ENCODE measurements at regions not wholly inside any gene's neighbourhood (a gene's known extent, or its start where the extent isn't known, plus 50 kb on each side); places are given as distances from the start of the nearest gene placed in this dataset.

DNA sequence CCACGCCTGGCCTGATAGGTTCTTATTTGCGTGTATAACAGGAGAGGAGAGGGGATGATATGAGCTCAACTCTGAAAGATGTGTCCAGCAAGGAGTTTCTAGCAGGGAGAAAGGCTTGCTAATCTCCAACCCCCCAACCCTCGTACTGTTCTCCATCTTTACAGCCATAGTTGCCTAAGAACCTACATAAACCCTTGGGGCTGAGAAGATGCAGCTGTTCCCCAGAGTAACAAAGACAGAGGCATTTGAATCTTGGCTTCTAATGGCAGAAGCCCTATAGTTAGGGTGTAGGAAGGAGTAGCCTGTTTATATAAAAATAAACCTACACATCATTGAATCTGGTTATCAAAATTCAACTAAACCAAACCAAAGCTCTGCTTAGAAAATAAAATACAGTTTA lies 631.4 kb upstream of the SLC35B3 start:
- TF ChIP-seq GATA3 (IDR thresholded peaks at IDR 0.05; ENCODE audit: low read depth, low read length) = no peak
- TF ChIP-seq GATA2 (IDR thresholded peaks at IDR 0.05; ENCODE audit: low read depth, low read length) = no peak

All from SH-SY5Y (cell line).